HG03095 (cell line): ENCODE measurements at regions not wholly inside any gene's neighbourhood (a gene's known extent, or its start where the extent isn't known, plus 50 kb on each side); places are given as distances from the start of the nearest gene placed in this dataset.

Experiments used
- ATAC-seq: cut with Tn5 transposase; IDR thresholded peaks from one replicate; pipeline ENCODE4 v1.9.1; 2021; ENCODE audit warnings: moderate library complexity; ENCODE audit not compliant: unreplicated experiment

GRCh38 chr13:107078229-107078765 lies 510.4 kb upstream of the ARGLU1 start:
- no peak for ATAC-seq

GRCh38 chr13:107076801-107077200 lies 508.9 kb upstream of the ARGLU1 start:
- no peak for ATAC-seq

- no peak for ATAC-seq
Observed at GRCh38 chr13:107075576-107075975, 507.6 kb upstream of the ARGLU1 start.

- ATAC-seq: no peak
Observed at GRCh38 chr13:107070792-107071191, 502.9 kb upstream of the ARGLU1 start.

GRCh38 chr13:107069108-107069776 lies 501.3 kb upstream of the ARGLU1 start:
- ATAC-seq: no peak

GRCh38 chr13:107067381-107067780 lies 499.4 kb upstream of the ARGLU1 start:
- no peak for ATAC-seq

- ATAC-seq: no peak
Observed at GRCh38 chr13:107066355-107066754, 498.4 kb upstream of the ARGLU1 start.

- ATAC-seq: no peak
Observed at GRCh38 chr13:107065036-107065435, 497.1 kb upstream of the ARGLU1 start.

GRCh38 chr13:107057028-107057631 lies 489.2 kb upstream of the ARGLU1 start:
- no peak for ATAC-seq

- ATAC-seq: no peak
Observed at GRCh38 chr13:107043021-107043956, 475.4 kb upstream of the ARGLU1 start.

GRCh38 chr13:107035778-107036177 lies 467.8 kb upstream of the ARGLU1 start:
- no peak for ATAC-seq

- ATAC-seq: no peak
Observed at GRCh38 chr13:107035186-107035585, 467.2 kb upstream of the ARGLU1 start.

- ATAC-seq: no peak
Observed at GRCh38 chr13:107034236-107034872, 466.4 kb upstream of the ARGLU1 start.

- no peak for ATAC-seq
Observed at GRCh38 chr13:107031716-107032115, 463.8 kb upstream of the ARGLU1 start.

GRCh38 chr13:107028751-107029150 lies 460.8 kb upstream of the ARGLU1 start:
- no peak for ATAC-seq

GRCh38 chr13:107025991-107026390 lies 458.1 kb upstream of the ARGLU1 start:
- no peak for ATAC-seq

- ATAC-seq: no peak
Observed at GRCh38 chr13:107023335-107023734, 455.4 kb upstream of the ARGLU1 start.

- no peak for ATAC-seq
Observed at GRCh38 chr13:107020393-107020792, 452.5 kb upstream of the ARGLU1 start.

GRCh38 chr13:107018285-107018684 lies 450.3 kb upstream of the ARGLU1 start:
- no peak for ATAC-seq

GRCh38 chr13:107006661-107007060 lies 438.7 kb upstream of the ARGLU1 start:
- no peak for ATAC-seq

- no peak for ATAC-seq
Observed at GRCh38 chr13:107005577-107005976, 437.6 kb upstream of the ARGLU1 start.
